RWPE1 (cell line): ENCODE measurements at regions not wholly inside any gene's neighbourhood (a gene's known extent, or its start where the extent isn't known, plus 50 kb on each side); places are given as distances from the start of the nearest gene placed in this dataset.
A peak's percentile ranks its signal among the peaks of the same experiment; 100 is the strongest.

ENCODE experiments used
- CTCF ChIA-PET: fragments of 350-600 bp; sonication (Branson Sonifier 250); formaldehyde crosslinking; extraction: SDS; loops from one replicate; lab custom pipeline; 2021; lab: Yijun Ruan, JAX
- POLR2A ChIA-PET: fragments of 400-600 bp; formaldehyde crosslinking; extraction: SDS; loops from one replicate; lab custom pipeline; 2020; ENCODE audit warnings: antibody characterized with exemption; ENCODE audit not compliant: low non-redundant PET; lab: Yijun Ruan, JAX
- DNase-seq: peaks from one replicate; pipeline ENCODE4 v3.0.0; 2012; ENCODE audit warnings: low spot score
- H3K27ac ChIP-seq: fragments of 450-650 bp; 2 replicates; pipeline ENCODE4 v1.5.1; 2017
- TF ChIP-seq, protein P1 (sequence below): fragments of 450-650 bp; conservative IDR thresholded peaks from 2 replicates; pipeline ENCODE4 v1.5.1; 2017; ENCODE audit warnings: low read depth, mild to moderate bottlenecking

DNA sequence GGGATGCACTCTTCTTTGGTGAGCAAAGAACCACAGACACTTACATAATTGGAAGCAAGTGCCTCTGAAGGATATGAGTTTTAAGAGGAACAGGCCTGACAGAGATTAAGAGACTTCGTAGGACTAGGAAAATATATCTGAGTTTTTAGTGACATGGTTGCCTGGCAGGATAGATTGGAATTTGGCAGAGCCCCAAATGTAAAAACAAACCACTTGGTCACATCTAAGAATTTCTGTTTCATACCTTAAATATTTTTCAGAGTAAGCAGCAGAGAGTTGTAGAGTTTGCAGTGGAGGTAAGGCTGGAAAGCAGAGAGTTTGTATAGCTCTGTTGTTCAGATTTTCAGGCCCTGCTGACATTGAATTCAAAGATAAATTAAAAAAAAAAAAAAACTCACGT is 150.1 kb upstream of the MAGEB2 start:
- ChIA-PET CTCF (interaction anchor here (0.6 kb wide), 2 partner anchors 123 to 318 kb away, joined by 4 to 7 read pairs; no protein-coding TSS in a partner anchor), POLR2A (no interaction called here)
- no peak for DNase-seq
- TF ChIP-seq, protein P1, sequence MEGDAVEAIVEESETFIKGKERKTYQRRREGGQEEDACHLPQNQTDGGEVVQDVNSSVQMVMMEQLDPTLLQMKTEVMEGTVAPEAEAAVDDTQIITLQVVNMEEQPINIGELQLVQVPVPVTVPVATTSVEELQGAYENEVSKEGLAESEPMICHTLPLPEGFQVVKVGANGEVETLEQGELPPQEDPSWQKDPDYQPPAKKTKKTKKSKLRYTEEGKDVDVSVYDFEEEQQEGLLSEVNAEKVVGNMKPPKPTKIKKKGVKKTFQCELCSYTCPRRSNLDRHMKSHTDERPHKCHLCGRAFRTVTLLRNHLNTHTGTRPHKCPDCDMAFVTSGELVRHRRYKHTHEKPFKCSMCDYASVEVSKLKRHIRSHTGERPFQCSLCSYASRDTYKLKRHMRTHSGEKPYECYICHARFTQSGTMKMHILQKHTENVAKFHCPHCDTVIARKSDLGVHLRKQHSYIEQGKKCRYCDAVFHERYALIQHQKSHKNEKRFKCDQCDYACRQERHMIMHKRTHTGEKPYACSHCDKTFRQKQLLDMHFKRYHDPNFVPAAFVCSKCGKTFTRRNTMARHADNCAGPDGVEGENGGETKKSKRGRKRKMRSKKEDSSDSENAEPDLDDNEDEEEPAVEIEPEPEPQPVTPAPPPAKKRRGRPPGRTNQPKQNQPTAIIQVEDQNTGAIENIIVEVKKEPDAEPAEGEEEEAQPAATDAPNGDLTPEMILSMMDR = no peak
- no peak overlapping the region for H3K27ac ChIP-seq

DNA sequence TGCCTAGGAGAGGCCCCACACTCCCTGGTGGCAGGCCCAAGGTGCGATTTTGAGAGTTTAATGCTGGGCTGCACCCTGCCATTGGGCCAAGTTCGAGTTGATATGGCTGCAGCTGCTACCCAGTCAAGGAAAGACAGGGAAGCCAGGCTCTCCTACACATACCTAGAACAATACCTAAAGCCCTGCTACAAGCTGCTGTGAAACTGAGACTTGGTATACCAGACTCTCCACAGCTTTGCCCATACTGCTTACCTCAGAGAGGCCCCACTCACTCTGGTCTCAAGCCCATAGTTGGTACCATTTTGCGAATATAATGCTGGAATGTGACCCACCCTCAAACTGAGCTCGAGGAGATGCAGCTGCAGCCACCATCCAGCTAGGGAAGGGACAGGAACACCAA is 147.7 kb upstream of the MAGEB2 start:
- ChIA-PET CTCF (no interaction called here), POLR2A (no interaction called here)
- H3K27ac ChIP-seq = no peak overlapping the region
- TF ChIP-seq, protein P1 = no peak
- DNase-seq = no peak

DNA sequence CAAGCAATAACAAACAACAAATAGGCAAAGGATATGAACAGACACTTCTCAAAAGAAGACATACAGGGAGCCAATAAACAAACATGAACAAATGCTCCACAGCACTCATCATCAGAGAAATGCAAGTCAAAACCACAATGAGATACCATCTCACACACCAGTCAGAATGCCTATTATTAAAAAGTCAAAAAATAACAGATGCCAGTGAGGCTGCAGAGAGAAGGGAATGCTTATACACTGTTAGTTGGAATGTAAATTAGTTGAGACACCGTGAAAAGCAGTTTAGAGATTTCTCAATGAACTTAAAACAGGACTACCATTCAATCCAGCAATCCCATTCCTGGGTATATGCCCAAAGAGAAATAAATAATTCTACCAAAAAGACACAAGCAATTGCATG is 129.8 kb upstream of the MAGEB2 start:
- TF ChIP-seq, protein P1 = no peak
- ChIA-PET POLR2A (no interaction called here), CTCF (no interaction called here)
- no peak overlapping the region for H3K27ac ChIP-seq
- no peak for DNase-seq

DNA sequence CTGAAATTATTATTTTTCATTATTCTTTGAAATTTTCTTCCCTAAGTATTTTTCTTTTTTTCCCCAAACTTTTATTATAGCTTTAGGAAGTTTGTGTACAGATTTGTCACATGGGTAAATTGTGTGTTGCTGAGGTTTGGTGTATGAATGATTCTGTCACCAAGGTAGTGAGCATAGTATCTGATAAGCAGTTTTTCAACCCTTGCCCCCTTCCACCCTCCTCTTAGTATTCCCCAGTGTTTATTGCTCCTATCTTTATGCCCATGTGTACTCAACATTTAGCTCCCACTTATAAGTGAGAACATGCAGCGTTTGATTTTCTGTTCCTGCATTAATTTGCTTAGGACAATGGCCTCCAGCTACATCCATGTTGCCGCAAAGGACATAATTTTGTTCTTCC is 103.9 kb upstream of the MAGEB2 start:
- ChIA-PET CTCF (no interaction called here), POLR2A (no interaction called here)
- no peak overlapping the region for H3K27ac ChIP-seq
- no peak for DNase-seq
- TF ChIP-seq, protein P1 = no peak

DNA sequence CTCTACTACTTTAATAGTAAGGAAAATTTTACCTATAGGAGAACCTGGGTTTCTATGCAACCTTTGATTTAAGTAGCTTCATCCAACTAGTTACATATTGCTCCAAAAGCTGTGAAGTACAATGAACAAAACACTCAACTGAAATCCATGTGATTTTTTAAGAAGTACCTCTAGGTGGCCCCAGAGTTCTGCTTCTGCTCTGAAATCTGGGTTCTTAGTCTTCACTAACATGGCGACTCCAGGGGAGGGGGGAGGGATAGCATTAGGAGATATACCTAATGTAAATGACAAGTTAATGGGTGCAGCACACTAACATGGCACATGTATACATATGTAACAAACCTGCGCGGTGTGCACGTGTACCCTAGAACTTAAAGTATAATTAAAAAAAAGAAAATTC is 73.4 kb upstream of the MAGEB2 start:
- peak; percentile 1 for DNase-seq
- TF ChIP-seq, protein P1 = no peak
- ChIA-PET POLR2A (no interaction called here), CTCF (interaction anchor here (0.5 to 0.7 kb wide), 4 partner anchors 20 to 1484 kb away, joined by 3 read pairs; no protein-coding TSS in a partner anchor)
- no peak overlapping the region for H3K27ac ChIP-seq

DNA sequence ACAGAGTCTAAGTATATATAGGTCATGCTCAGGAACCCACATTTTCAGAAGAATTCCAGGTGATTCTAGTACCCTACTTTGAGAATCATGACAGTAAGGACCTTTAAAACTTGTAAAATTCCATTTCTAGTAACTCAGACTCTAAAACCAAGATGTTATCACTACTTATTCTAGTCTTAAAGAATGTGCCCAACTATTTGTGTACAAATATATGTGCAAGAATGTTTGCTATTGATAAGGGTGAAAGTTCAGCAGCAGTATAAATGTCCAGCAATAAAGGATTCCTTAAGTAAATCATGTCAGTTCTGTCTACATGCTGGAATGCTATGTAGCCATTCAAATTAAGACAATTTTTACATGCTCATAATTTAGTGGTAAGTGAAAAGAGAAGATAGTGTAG is 71.1 kb upstream of the MAGEB2 start:
- DNase-seq = no peak
- POLR2A ChIA-PET = no interaction called here
- H3K27ac ChIP-seq = no peak overlapping the region
- TF ChIP-seq, protein P1 = no peak
- CTCF ChIA-PET = no interaction called here
